ENCODE measurements at regions not wholly inside any gene's neighbourhood (a gene's known extent, or its start where the extent isn't known, plus 50 kb on each side); places are given as distances from the start of the nearest gene placed in this dataset.

- TF ChIP-seq, protein P1, sequence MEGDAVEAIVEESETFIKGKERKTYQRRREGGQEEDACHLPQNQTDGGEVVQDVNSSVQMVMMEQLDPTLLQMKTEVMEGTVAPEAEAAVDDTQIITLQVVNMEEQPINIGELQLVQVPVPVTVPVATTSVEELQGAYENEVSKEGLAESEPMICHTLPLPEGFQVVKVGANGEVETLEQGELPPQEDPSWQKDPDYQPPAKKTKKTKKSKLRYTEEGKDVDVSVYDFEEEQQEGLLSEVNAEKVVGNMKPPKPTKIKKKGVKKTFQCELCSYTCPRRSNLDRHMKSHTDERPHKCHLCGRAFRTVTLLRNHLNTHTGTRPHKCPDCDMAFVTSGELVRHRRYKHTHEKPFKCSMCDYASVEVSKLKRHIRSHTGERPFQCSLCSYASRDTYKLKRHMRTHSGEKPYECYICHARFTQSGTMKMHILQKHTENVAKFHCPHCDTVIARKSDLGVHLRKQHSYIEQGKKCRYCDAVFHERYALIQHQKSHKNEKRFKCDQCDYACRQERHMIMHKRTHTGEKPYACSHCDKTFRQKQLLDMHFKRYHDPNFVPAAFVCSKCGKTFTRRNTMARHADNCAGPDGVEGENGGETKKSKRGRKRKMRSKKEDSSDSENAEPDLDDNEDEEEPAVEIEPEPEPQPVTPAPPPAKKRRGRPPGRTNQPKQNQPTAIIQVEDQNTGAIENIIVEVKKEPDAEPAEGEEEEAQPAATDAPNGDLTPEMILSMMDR (IDR thresholded peaks at IDR 0.05; ENCODE audit: extremely low read depth, low read depth, low read length) = peak; percentile 64
- Histone ChIP-seq H3K9me3 (ENCODE audit: low read depth, low read length) (no peaks in the 10 kb centered on the region), H3K4me3 (ENCODE audit: insufficient read depth, low read length) (no peak overlapping the region), H3K4me2 (ENCODE audit: insufficient read depth, low read length) (no peak overlapping the region), H2AFZ (ENCODE audit: low read length) (no peak overlapping the region), H4K20me1 (ENCODE audit: insufficient read depth, low read length) (no peaks in the 10 kb centered on the region), H3K4me1 (ENCODE audit: insufficient read depth, low read length) (no peaks in the 10 kb centered on the region), H3K36me3 (ENCODE audit: insufficient read depth, low read length) (no peaks in the 10 kb centered on the region), H3K27ac (ENCODE audit: low read depth, low read length) (no peak overlapping the region), H3K79me2 (ENCODE audit: insufficient read depth, low read length) (no peaks in the 10 kb centered on the region), H3K27me3 (ENCODE audit: insufficient read depth, low read length) (no peaks in the 10 kb centered on the region)
- peak; percentile 72 for DNase-seq (ENCODE audit: insufficient read length, low spot score, missing footprints)
These were observed 432.7 kb upstream of the ASIC2 start for GRCh38 chr17:33725675-33726271.

DNA sequence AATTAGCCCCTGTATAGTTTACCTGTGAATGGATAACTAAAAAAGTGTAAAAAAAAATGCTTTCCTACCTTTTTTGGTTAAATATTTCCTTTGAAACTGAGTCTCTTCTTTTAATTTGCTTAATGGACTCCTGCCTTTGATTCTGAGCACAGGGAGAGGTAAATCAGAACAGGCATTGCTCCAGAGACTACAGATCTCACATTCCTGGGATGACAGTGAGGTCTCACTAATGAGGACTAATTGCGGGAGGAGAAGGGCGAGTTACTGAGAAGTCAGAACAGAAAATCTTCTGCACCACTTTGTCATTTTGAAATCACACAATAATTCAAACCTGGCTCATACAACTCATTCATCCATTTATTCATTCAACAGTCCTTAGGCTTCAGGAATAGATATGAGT, 437.0 kb upstream of the ASIC2 start:
- H3K4me2 ChIP-seq (ENCODE audit: insufficient read depth, low read length) = no peak overlapping the region
- H3K4me3 ChIP-seq (ENCODE audit: insufficient read depth, low read length) = no peak overlapping the region
- H4K20me1 ChIP-seq (ENCODE audit: insufficient read depth, low read length) = no peaks in the 10 kb centered on the region
- no peak overlapping the region for H3K27ac ChIP-seq (ENCODE audit: low read depth, low read length)
- H2AFZ ChIP-seq (ENCODE audit: low read length) = no peak overlapping the region
- TF ChIP-seq, protein P1 (IDR thresholded peaks at IDR 0.05; ENCODE audit: extremely low read depth, low read depth, low read length) = no peak
- H3K9me3 ChIP-seq (ENCODE audit: low read depth, low read length) = no peaks in the 10 kb centered on the region
- no peaks in the 10 kb centered on the region for H3K79me2 ChIP-seq (ENCODE audit: insufficient read depth, low read length)
- no peak for DNase-seq (ENCODE audit: insufficient read length, low spot score, missing footprints)
- no peaks in the 10 kb centered on the region for H3K4me1 ChIP-seq (ENCODE audit: insufficient read depth, low read length)
- no peaks in the 10 kb centered on the region for H3K36me3 ChIP-seq (ENCODE audit: insufficient read depth, low read length)
- no peaks in the 10 kb centered on the region for H3K27me3 ChIP-seq (ENCODE audit: insufficient read depth, low read length)

GRCh38 chr17:33732116-33732515, 439.0 kb upstream of the ASIC2 start:
- no peak overlapping the region for H3K27ac ChIP-seq (ENCODE audit: low read depth, low read length)
- H3K79me2 ChIP-seq (ENCODE audit: insufficient read depth, low read length) = no peaks in the 10 kb centered on the region
- no peaks in the 10 kb centered on the region for H3K9me3 ChIP-seq (ENCODE audit: low read depth, low read length)
- no peaks in the 10 kb centered on the region for H3K36me3 ChIP-seq (ENCODE audit: insufficient read depth, low read length)
- TF ChIP-seq, protein P1 (IDR thresholded peaks at IDR 0.05; ENCODE audit: extremely low read depth, low read depth, low read length) = no peak
- H4K20me1 ChIP-seq (ENCODE audit: insufficient read depth, low read length) = no peaks in the 10 kb centered on the region
- H3K27me3 ChIP-seq (ENCODE audit: insufficient read depth, low read length) = no peaks in the 10 kb centered on the region
- H2AFZ ChIP-seq (ENCODE audit: low read length) = no peak overlapping the region
- no peak overlapping the region for H3K4me3 ChIP-seq (ENCODE audit: insufficient read depth, low read length)
- no peak overlapping the region for H3K4me2 ChIP-seq (ENCODE audit: insufficient read depth, low read length)
- DNase-seq (ENCODE audit: insufficient read length, low spot score, missing footprints) = no peak
- H3K4me1 ChIP-seq (ENCODE audit: insufficient read depth, low read length) = no peaks in the 10 kb centered on the region

- no peak for DNase-seq (ENCODE audit: insufficient read length, low spot score, missing footprints)
- H2AFZ ChIP-seq (ENCODE audit: low read length) = no peak overlapping the region
- no peak overlapping the region for H3K27ac ChIP-seq (ENCODE audit: low read depth, low read length)
- H3K9me3 ChIP-seq (ENCODE audit: low read depth, low read length) = no peaks in the 10 kb centered on the region
- H3K4me3 ChIP-seq (ENCODE audit: insufficient read depth, low read length) = no peak overlapping the region
- H3K27me3 ChIP-seq (ENCODE audit: insufficient read depth, low read length) = no peaks in the 10 kb centered on the region
- TF ChIP-seq, protein P1 (IDR thresholded peaks at IDR 0.05; ENCODE audit: extremely low read depth, low read depth, low read length) = no peak
- no peaks in the 10 kb centered on the region for H4K20me1 ChIP-seq (ENCODE audit: insufficient read depth, low read length)
- H3K4me2 ChIP-seq (ENCODE audit: insufficient read depth, low read length) = no peak overlapping the region
- no peaks in the 10 kb centered on the region for H3K4me1 ChIP-seq (ENCODE audit: insufficient read depth, low read length)
- H3K79me2 ChIP-seq (ENCODE audit: insufficient read depth, low read length) = no peaks in the 10 kb centered on the region
- H3K36me3 ChIP-seq (ENCODE audit: insufficient read depth, low read length) = no peaks in the 10 kb centered on the region
These were observed 446.6 kb upstream of the ASIC2 start for GRCh38 chr17:33739714-33740113.
